HG03575 (cell line): ENCODE measurements at regions not wholly inside any gene's neighbourhood (a gene's known extent, or its start where the extent isn't known, plus 50 kb on each side); places are given as distances from the start of the nearest gene placed in this dataset.
"Not testable (repeated sequence)": the region's sequence is repeated elsewhere in the genome, so short reads cannot be mapped to it uniquely, and the experiment has no call there.

Experiments
- ATAC-seq: cut with Tn5 transposase; IDR thresholded peaks from one replicate; pipeline ENCODE4 v1.9.1; 2021; ENCODE audit not compliant: unreplicated experiment, insufficient number of reproducible peaks, low FRiP score; ENCODE audit errors: extremely low read depth

- ATAC-seq = no peak
Measured at GRCh38 chr6:78365473-78365872, 501.9 kb upstream of the IRAK1BP1 start.

- ATAC-seq = no peak
Measured at GRCh38 chr6:78377056-78377455, 490.3 kb upstream of the IRAK1BP1 start.

GRCh38 chr6:78379982-78380381 is 487.4 kb upstream of the IRAK1BP1 start:
- no peak for ATAC-seq

- ATAC-seq = no peak
Measured at GRCh38 chr6:78380541-78380940, 486.8 kb upstream of the IRAK1BP1 start.

- no peak for ATAC-seq
Measured at GRCh38 chr6:78383968-78384367, 483.4 kb upstream of the IRAK1BP1 start.

GRCh38 chr6:78386854-78387253 is 480.5 kb upstream of the IRAK1BP1 start:
- not testable (repeated sequence) for ATAC-seq

- no peak for ATAC-seq
Measured at GRCh38 chr6:78390066-78390465, 477.3 kb upstream of the IRAK1BP1 start.

GRCh38 chr6:78397499-78397898 is 469.9 kb upstream of the IRAK1BP1 start:
- ATAC-seq = no peak

- no peak for ATAC-seq
Measured at GRCh38 chr6:78398292-78398691, 469.1 kb upstream of the IRAK1BP1 start.

GRCh38 chr6:78400076-78400475 is 467.3 kb upstream of the IRAK1BP1 start:
- no peak for ATAC-seq

GRCh38 chr6:78427386-78427785 is 440.0 kb upstream of the IRAK1BP1 start:
- ATAC-seq = no peak

- no peak for ATAC-seq
Measured at GRCh38 chr6:78430521-78430920, 436.8 kb upstream of the IRAK1BP1 start.

GRCh38 chr6:78435671-78436070 is 431.7 kb upstream of the IRAK1BP1 start:
- no peak for ATAC-seq

- no peak for ATAC-seq
Measured at GRCh38 chr6:78436335-78436734, 431.0 kb upstream of the IRAK1BP1 start.

- ATAC-seq = no peak
Measured at GRCh38 chr6:78438135-78438534, 429.2 kb upstream of the IRAK1BP1 start.

- ATAC-seq = no peak
Measured at GRCh38 chr6:78460711-78461110, 406.6 kb upstream of the IRAK1BP1 start.

GRCh38 chr6:78462728-78463127 is 404.6 kb upstream of the IRAK1BP1 start:
- no peak for ATAC-seq

- no peak for ATAC-seq
Measured at GRCh38 chr6:78465059-78465634, 402.2 kb upstream of the IRAK1BP1 start.

GRCh38 chr6:78476561-78476960 is 390.8 kb upstream of the IRAK1BP1 start:
- no peak for ATAC-seq

- no peak for ATAC-seq
Measured at GRCh38 chr6:78482801-78483552, 384.4 kb upstream of the IRAK1BP1 start.
